K562 (cell line): ENCODE measurements at regions not wholly inside any gene's neighbourhood (a gene's known extent, or its start where the extent isn't known, plus 50 kb on each side); places are given as distances from the start of the nearest gene placed in this dataset.

ENCODE experiments used
- ATF7 ChIP-seq: fragments of 450-650 bp; IDR thresholded peaks from 2 replicates; pipeline ENCODE4 v1.7.1; 2014; ENCODE audit warnings: mild to moderate bottlenecking, moderate library complexity
- EGR1 ChIP-seq: fragments of 450-650 bp; conservative IDR thresholded peaks from 2 replicates; pipeline ENCODE4 v1.6.1; 2017; ENCODE audit warnings: mild to moderate bottlenecking
- HNRNPK ChIP-seq: fragments of 200-400 bp; formaldehyde crosslinking; IDR thresholded peaks from one replicate; pipeline ENCODE4 v1.6.1; 2018; ENCODE audit warnings: mild to moderate bottlenecking, low read depth, low read length; ENCODE audit not compliant: poor library complexity, severe bottlenecking
- HSF4 ChIP-seq: fragments of 250-450 bp; sonication (Bioruptor Pico); IDR thresholded peaks from 2 replicates; pipeline ENCODE4 v2.1.2; 2022; ENCODE audit warnings: mild to moderate bottlenecking, moderate library complexity, borderline replicate concordance
- KAT2B ChIP-seq: IDR thresholded peaks from one replicate; pipeline ENCODE4 v1.6.1; 2012; ENCODE audit warnings: low read depth, mild to moderate bottlenecking, control low read depth, inconsistent platforms, low read length, moderate library complexity
- MCM2 ChIP-seq: fragments of 450-650 bp; IDR thresholded peaks from 2 replicates; pipeline ENCODE4 v1.6.1; 2017; ENCODE audit warnings: low read depth, mild to moderate bottlenecking
- NELFE ChIP-seq: IDR thresholded peaks from 2 replicates; pipeline ENCODE4 v1.6.1; 2011; ENCODE audit warnings: mild to moderate bottlenecking; ENCODE audit not compliant: insufficient read depth, insufficient read length
- PHB2 ChIP-seq: fragments of 450-650 bp; IDR thresholded peaks from 2 replicates; pipeline ENCODE4 v1.6.1; 2017; ENCODE audit warnings: low read depth
- PTBP1 ChIP-seq: fragments of 200-400 bp; formaldehyde crosslinking; IDR thresholded peaks from 2 replicates; pipeline ENCODE4 v1.6.1; 2017; ENCODE audit warnings: low read depth, low read length
- RAD51 ChIP-seq: fragments of 450-650 bp; IDR thresholded peaks from 2 replicates; pipeline ENCODE4 v1.7.1; 2016; ENCODE audit warnings: low read depth, mild to moderate bottlenecking, borderline replicate concordance
- ZNF717 ChIP-seq: fragments of 250-450 bp; sonication (Bioruptor Pico); IDR thresholded peaks from 2 replicates; pipeline ENCODE4 v1.5.0; 2021
- TF ChIP-seq, protein P1 (sequence below): fragments of 450-650 bp; IDR thresholded peaks from 2 replicates; pipeline ENCODE4 v1.6.1; 2016; ENCODE audit warnings: mild to moderate bottlenecking, moderate library complexity
- TF ChIP-seq, protein P2 (sequence below): sonication (generic); formaldehyde crosslinking; IDR thresholded peaks from 2 replicates; pipeline ENCODE4 v1.8.1; 2023; ENCODE audit warnings: mild to moderate bottlenecking, missing genetic modification reagents

DNA sequence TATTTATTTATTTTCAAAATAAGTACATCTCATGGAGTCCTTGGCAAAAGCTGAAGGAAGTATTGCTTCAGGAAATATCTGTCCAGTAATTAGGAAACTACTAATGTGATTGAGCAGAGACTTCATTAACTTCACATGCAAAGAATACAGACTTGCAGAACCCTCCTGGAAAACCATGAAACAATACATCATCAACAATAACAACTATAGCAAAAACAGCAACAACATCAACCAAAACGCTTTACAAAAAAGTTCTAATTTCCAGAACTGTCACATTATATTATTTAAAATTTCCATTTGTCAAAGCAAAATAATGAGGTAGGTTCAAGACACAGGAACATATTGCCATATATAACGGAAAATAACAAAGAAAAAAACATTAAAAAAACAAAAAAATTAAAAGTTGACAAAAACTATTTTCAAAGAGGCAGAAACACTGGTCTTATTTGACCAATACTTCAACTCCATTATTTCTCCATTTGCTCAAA is 79.8 kb upstream of the TOP3B start (continued):
- TF ChIP-seq, protein P1, sequence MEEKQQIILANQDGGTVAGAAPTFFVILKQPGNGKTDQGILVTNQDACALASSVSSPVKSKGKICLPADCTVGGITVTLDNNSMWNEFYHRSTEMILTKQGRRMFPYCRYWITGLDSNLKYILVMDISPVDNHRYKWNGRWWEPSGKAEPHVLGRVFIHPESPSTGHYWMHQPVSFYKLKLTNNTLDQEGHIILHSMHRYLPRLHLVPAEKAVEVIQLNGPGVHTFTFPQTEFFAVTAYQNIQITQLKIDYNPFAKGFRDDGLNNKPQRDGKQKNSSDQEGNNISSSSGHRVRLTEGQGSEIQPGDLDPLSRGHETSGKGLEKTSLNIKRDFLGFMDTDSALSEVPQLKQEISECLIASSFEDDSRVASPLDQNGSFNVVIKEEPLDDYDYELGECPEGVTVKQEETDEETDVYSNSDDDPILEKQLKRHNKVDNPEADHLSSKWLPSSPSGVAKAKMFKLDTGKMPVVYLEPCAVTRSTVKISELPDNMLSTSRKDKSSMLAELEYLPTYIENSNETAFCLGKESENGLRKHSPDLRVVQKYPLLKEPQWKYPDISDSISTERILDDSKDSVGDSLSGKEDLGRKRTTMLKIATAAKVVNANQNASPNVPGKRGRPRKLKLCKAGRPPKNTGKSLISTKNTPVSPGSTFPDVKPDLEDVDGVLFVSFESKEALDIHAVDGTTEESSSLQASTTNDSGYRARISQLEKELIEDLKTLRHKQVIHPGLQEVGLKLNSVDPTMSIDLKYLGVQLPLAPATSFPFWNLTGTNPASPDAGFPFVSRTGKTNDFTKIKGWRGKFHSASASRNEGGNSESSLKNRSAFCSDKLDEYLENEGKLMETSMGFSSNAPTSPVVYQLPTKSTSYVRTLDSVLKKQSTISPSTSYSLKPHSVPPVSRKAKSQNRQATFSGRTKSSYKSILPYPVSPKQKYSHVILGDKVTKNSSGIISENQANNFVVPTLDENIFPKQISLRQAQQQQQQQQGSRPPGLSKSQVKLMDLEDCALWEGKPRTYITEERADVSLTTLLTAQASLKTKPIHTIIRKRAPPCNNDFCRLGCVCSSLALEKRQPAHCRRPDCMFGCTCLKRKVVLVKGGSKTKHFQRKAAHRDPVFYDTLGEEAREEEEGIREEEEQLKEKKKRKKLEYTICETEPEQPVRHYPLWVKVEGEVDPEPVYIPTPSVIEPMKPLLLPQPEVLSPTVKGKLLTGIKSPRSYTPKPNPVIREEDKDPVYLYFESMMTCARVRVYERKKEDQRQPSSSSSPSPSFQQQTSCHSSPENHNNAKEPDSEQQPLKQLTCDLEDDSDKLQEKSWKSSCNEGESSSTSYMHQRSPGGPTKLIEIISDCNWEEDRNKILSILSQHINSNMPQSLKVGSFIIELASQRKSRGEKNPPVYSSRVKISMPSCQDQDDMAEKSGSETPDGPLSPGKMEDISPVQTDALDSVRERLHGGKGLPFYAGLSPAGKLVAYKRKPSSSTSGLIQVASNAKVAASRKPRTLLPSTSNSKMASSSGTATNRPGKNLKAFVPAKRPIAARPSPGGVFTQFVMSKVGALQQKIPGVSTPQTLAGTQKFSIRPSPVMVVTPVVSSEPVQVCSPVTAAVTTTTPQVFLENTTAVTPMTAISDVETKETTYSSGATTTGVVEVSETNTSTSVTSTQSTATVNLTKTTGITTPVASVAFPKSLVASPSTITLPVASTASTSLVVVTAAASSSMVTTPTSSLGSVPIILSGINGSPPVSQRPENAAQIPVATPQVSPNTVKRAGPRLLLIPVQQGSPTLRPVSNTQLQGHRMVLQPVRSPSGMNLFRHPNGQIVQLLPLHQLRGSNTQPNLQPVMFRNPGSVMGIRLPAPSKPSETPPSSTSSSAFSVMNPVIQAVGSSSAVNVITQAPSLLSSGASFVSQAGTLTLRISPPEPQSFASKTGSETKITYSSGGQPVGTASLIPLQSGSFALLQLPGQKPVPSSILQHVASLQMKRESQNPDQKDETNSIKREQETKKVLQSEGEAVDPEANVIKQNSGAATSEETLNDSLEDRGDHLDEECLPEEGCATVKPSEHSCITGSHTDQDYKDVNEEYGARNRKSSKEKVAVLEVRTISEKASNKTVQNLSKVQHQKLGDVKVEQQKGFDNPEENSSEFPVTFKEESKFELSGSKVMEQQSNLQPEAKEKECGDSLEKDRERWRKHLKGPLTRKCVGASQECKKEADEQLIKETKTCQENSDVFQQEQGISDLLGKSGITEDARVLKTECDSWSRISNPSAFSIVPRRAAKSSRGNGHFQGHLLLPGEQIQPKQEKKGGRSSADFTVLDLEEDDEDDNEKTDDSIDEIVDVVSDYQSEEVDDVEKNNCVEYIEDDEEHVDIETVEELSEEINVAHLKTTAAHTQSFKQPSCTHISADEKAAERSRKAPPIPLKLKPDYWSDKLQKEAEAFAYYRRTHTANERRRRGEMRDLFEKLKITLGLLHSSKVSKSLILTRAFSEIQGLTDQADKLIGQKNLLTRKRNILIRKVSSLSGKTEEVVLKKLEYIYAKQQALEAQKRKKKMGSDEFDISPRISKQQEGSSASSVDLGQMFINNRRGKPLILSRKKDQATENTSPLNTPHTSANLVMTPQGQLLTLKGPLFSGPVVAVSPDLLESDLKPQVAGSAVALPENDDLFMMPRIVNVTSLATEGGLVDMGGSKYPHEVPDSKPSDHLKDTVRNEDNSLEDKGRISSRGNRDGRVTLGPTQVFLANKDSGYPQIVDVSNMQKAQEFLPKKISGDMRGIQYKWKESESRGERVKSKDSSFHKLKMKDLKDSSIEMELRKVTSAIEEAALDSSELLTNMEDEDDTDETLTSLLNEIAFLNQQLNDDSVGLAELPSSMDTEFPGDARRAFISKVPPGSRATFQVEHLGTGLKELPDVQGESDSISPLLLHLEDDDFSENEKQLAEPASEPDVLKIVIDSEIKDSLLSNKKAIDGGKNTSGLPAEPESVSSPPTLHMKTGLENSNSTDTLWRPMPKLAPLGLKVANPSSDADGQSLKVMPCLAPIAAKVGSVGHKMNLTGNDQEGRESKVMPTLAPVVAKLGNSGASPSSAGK, result 0 out of 2 replicates have a peak, but pooled peaks have one; percentile 7
- TF ChIP-seq RAD51 (no peak), KAT2B (no peak), HSF4 (CRISPR knock-in tag) (peak; percentile 57; the same call in 1 of the 2 replicates), HNRNPK (no peak), ZNF717 (0 out of 2 replicates have a peak, but pooled peaks have one; percentile 1), MCM2 (no peak), NELFE (no peak), PHB2 (no peak), EGR1 (no peak), PTBP1 (no peak), ATF7 (no peak)
- TF ChIP-seq, protein P2, sequence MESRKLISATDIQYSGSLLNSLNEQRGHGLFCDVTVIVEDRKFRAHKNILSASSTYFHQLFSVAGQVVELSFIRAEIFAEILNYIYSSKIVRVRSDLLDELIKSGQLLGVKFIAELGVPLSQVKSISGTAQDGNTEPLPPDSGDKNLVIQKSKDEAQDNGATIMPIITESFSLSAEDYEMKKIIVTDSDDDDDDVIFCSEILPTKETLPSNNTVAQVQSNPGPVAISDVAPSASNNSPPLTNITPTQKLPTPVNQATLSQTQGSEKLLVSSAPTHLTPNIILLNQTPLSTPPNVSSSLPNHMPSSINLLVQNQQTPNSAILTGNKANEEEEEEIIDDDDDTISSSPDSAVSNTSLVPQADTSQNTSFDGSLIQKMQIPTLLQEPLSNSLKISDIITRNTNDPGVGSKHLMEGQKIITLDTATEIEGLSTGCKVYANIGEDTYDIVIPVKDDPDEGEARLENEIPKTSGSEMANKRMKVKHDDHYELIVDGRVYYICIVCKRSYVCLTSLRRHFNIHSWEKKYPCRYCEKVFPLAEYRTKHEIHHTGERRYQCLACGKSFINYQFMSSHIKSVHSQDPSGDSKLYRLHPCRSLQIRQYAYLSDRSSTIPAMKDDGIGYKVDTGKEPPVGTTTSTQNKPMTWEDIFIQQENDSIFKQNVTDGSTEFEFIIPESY (CRISPR knock-in tag), result 0 out of 2 replicates have a peak, but pooled peaks have one; percentile 10
